Keratinocyte (primary cell): ENCODE measurements at regions not wholly inside any gene's neighbourhood (a gene's known extent, or its start where the extent isn't known, plus 50 kb on each side); places are given as distances from the start of the nearest gene placed in this dataset.

Experiments used
- DNase-seq: peaks from one replicate; pipeline ENCODE4 v3.0.0-alpha.2; 2011; ENCODE audit warnings: low read depth, missing footprints, low spot score
- FAIRE-seq: peaks from 2 replicates; lab custom pipeline; 2011; peaks lifted over from hg19 to GRCh38; lab: Jason Lieb, UNC
- H2AFZ ChIP-seq: 2 replicates; pipeline ENCODE4 v1.6.0; 2012; ENCODE audit warnings: low read length, control low read depth, inconsistent platforms; ENCODE audit not compliant: control insufficient read depth
- H3K27ac ChIP-seq: 2 replicates; pipeline ENCODE4 v1.5.1; 2011; ENCODE audit warnings: low read length; ENCODE audit not compliant: control insufficient read depth, insufficient read depth
- H3K27me3 ChIP-seq: 3 replicates; pipeline ENCODE4 v1.6.0; 2011; ENCODE audit warnings: low read length; ENCODE audit not compliant: control insufficient read depth, insufficient read depth; ENCODE audit errors: extremely low read depth
- H3K36me3 ChIP-seq, 2 experiments: 2 replicates in 1 of 2; 3 replicates in 1 of 2; pipeline ENCODE4 v1.5.1; 2011; ENCODE audit warnings: low read length in 2 of 2, mild to moderate bottlenecking in 1 of 2; ENCODE audit not compliant: control insufficient read depth in 2 of 2, insufficient read depth in 2 of 2; ENCODE audit errors: extremely low read depth in 1 of 2
- H3K4me1 ChIP-seq: 3 replicates; pipeline ENCODE4 v1.5.1; 2011; ENCODE audit warnings: low read length; ENCODE audit not compliant: control insufficient read depth, insufficient read depth; ENCODE audit errors: extremely low read depth
- H3K4me2 ChIP-seq: 3 replicates; pipeline ENCODE4 v1.6.0; 2011; ENCODE audit warnings: low read depth, low read length; ENCODE audit not compliant: control insufficient read depth, insufficient read depth; ENCODE audit errors: extremely low read depth
- H3K4me3 ChIP-seq, 3 experiments: fragments of 200-600 bp in 1 of 3; sonication (generic) in 1 of 3; 2 replicates in 2 of 3; 3 replicates in 1 of 3; pipeline ENCODE4 v1.5.1; 2011 to 2016; ENCODE audit warnings: low read length in 3 of 3, mild to moderate bottlenecking in 3 of 3, control low read depth in 2 of 3, inconsistent platforms in 1 of 3, low read depth in 1 of 3, mixed read lengths in 1 of 3, mixed run types in 1 of 3, moderate library complexity in 1 of 3; ENCODE audit not compliant: control insufficient read depth in 2 of 3, insufficient read depth in 2 of 3; ENCODE audit errors: extremely low read depth in 1 of 3
- H3K79me2 ChIP-seq: 2 replicates; pipeline ENCODE4 v1.6.0; 2012; ENCODE audit warnings: low read length; ENCODE audit not compliant: control insufficient read depth, insufficient read depth
- H3K9ac ChIP-seq: 3 replicates; pipeline ENCODE4 v1.6.0; 2011; ENCODE audit warnings: low read length; ENCODE audit not compliant: control insufficient read depth, insufficient read depth; ENCODE audit errors: extremely low read depth
- H3K9me1 ChIP-seq: 3 replicates; pipeline ENCODE4 v1.6.0; 2011; ENCODE audit warnings: low read length; ENCODE audit not compliant: control insufficient read depth, insufficient read depth; ENCODE audit errors: extremely low read depth
- H3K9me3 ChIP-seq: 2 replicates; pipeline ENCODE4 v1.5.1; 2012; ENCODE audit warnings: low read depth, low read length; ENCODE audit not compliant: control insufficient read depth
- H4K20me1 ChIP-seq: 3 replicates; pipeline ENCODE4 v1.6.0; 2011; ENCODE audit warnings: low read length; ENCODE audit not compliant: control insufficient read depth, insufficient read depth; ENCODE audit errors: extremely low read depth
- CTCF ChIP-seq, 3 experiments: IDR thresholded peaks in 1 of 3; conservative IDR thresholded peaks in 1 of 3; optimal IDR thresholded peaks in 1 of 3; 2 replicates in 2 of 3; 3 replicates in 1 of 3; pipeline versions ENCODE3 to v1.5.1; 2011; ENCODE audit warnings: low read length in 3 of 3, mild to moderate bottlenecking in 3 of 3, moderate library complexity in 2 of 3, control low read depth in 1 of 3, inconsistent platforms in 1 of 3; ENCODE audit not compliant: insufficient read depth in 2 of 3; ENCODE audit errors: extremely low read depth in 1 of 3
- EZH2 ChIP-seq: IDR thresholded peaks from one replicate; pipeline ENCODE4 v1.6.1; 2012; ENCODE audit warnings: inconsistent platforms, mild to moderate bottlenecking, low read length, moderate library complexity
- dilution Hi-C: fragments of 300-500 bp; cut with MboI; formaldehyde crosslinking; loops from one replicate; pipeline ENCODE4 v1.7.0; 2020; ENCODE audit warnings: low sequenced_read_pairs; ENCODE audit not compliant: extremely low pct_ligation_motif_present

GRCh38 chr7:25356534-25357151, 128.4 kb upstream of the NPVF start:
- Histone ChIP-seq H3K27ac (no peak overlapping the region), H3K27me3 (no peaks in the 10 kb centered on the region), H3K9me3 (no peaks in the 10 kb centered on the region), H3K79me2 (no peaks in the 10 kb centered on the region), H3K9me1 (no peaks in the 10 kb centered on the region), H2AFZ (no peak overlapping the region), H3K4me1 (no peaks in the 10 kb centered on the region), H3K4me2 (no peak overlapping the region), H3K9ac (no peak overlapping the region), H3K4me3 (no peak overlapping the region), H4K20me1 (no peaks in the 10 kb centered on the region), H3K36me3 (no peaks in the 10 kb centered on the region)
- FAIRE-seq (no peak), DNase-seq (no peak)
- dilution Hi-C loops, result no loop called here
- TF ChIP-seq CTCF (optimal IDR thresholded peaks at IDR 0.05 in 1 of 3, IDR thresholded peaks at IDR 0.05 in 1 of 3, conservative IDR thresholded peaks at IDR 0.05 in 1 of 3; ENCODE audit: extremely low read depth in 1 of 3, insufficient read depth in 2 of 3, low read length in 3 of 3), result no peak
- TF ChIP-seq EZH2, result no peak

DNA sequence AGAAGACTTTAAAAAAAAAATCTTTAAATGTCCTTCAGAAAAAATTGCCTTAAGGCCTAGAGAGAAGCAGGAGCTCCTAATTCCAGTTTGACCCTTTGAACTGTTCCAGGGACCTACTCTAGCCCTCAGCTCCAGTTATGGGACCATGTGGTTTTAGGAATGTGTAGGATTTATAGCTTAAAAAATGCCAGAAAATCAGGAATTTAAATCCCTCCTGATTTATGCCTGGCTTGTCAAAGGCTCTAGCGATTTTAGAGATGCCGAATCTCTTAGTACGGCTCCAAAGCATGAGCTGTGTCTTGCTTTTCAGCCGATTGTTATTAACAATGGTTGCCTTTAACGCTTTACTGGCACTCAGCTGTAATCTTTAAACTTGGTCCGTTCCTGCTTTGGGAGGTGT, 130.6 kb upstream of the NPVF start:
- no peaks in the 10 kb centered on the region for H3K9me1 ChIP-seq
- no peak for TF ChIP-seq CTCF (optimal IDR thresholded peaks at IDR 0.05 in 1 of 3, IDR thresholded peaks at IDR 0.05 in 1 of 3, conservative IDR thresholded peaks at IDR 0.05 in 1 of 3; ENCODE audit: extremely low read depth in 1 of 3, insufficient read depth in 2 of 3, low read length in 3 of 3)
- no peak for TF ChIP-seq EZH2
- no peak overlapping the region for H3K27ac ChIP-seq
- no peaks in the 10 kb centered on the region for H3K79me2 ChIP-seq
- H3K4me1 ChIP-seq, result no peaks in the 10 kb centered on the region
- H3K4me3 ChIP-seq, result no peak overlapping the region
- no peaks in the 10 kb centered on the region for H3K36me3 ChIP-seq
- H3K27me3 ChIP-seq, result no peaks in the 10 kb centered on the region
- H3K4me2 ChIP-seq, result no peak overlapping the region
- no peaks in the 10 kb centered on the region for H4K20me1 ChIP-seq
- no peak overlapping the region for H2AFZ ChIP-seq
- no peak for FAIRE-seq
- no peaks in the 10 kb centered on the region for H3K9me3 ChIP-seq
- dilution Hi-C loops, result no loop called here
- DNase-seq, result no peak
- H3K9ac ChIP-seq, result no peak overlapping the region
